ENCODE measurements at regions not wholly inside any gene's neighbourhood (a gene's known extent, or its start where the extent isn't known, plus 50 kb on each side); places are given as distances from the start of the nearest gene placed in this dataset.

GRCh38 chr9:13606586-13606985 is 327.1 kb upstream of the MPDZ start:
- WGBS (ENCODE audit: insufficient coverage) = 43% methylated on average over 3 of the region's 5 CpGs
- Histone ChIP-seq H3K4me1 (ENCODE audit: control insufficient read depth in 2 of 2, insufficient read depth in 2 of 2, low read length in 2 of 2) (no peaks in the 10 kb centered on the region), H3K27me3 (replicated peaks in 1 of 4; ENCODE audit: control extremely low read depth in 1 of 4, control insufficient read depth in 3 of 4, insufficient read depth in 4 of 4, low read length in 3 of 4) (no peaks in the 10 kb centered on the region), H3K27ac (ENCODE audit: low read length in 2 of 2) (no peak overlapping the region), H3K4me3 (ENCODE audit: control extremely low read depth in 1 of 5, extremely low read depth in 1 of 5, insufficient read depth in 1 of 5, low read depth in 2 of 5, low read length in 4 of 5) (no peak overlapping the region), H2AFZ (ENCODE audit: insufficient read depth, low read depth, low read length, poor library complexity, severe bottlenecking) (no peak overlapping the region), H3K9ac (ENCODE audit: low read length) (no peak overlapping the region), H3K4me2 (replicated peaks; ENCODE audit: low read depth, low read length, poor library complexity, severe bottlenecking) (no peak overlapping the region), H4K20me1 (ENCODE audit: control insufficient read depth, insufficient read depth, low read length, poor library complexity, severe bottlenecking) (no peaks in the 10 kb centered on the region), H3K9me3 (ENCODE audit: control extremely low read depth in 1 of 3, control insufficient read depth in 2 of 3, insufficient read depth in 1 of 3, low read length in 2 of 3) (peaks cover 0 to 12% (median 0%) of the 10 kb centered on the region in 3 donors), H3K36me3 (replicated peaks in 1 of 2; ENCODE audit: control extremely low read depth in 1 of 2, control insufficient read depth in 1 of 2, extremely low read depth in 1 of 2, insufficient read depth in 2 of 2, low read length in 1 of 2) (no peaks in the 10 kb centered on the region), H3K79me2 (ENCODE audit: control insufficient read depth, insufficient read depth, low read length) (no peaks in the 10 kb centered on the region)
- Mint-ChIP-seq H3K4me1 (no peaks in the 10 kb centered on the region), H3K27ac (no peak overlapping the region), H3K4me3 (no peak overlapping the region), H3K27me3 (no peaks in the 10 kb centered on the region), H3K9me3 (ENCODE audit: insufficient read depth) (no peaks in the 10 kb centered on the region)
- POLR2A ChIA-PET = no interaction called here
- CTCF ChIA-PET = no interaction called here
- DNase-seq = no peak
- no peak for ATAC-seq (ENCODE audit: low read depth)
- intact Hi-C loops (cut with micrococcal nuclease) = no loop called here
- TF ChIP-seq EZH2 (IDR thresholded peaks at IDR 0.05; ENCODE audit: borderline replicate concordance, insufficient read depth, low read depth, low read length, poor library complexity, severe bottlenecking) (no peak), CTCF (IDR thresholded peaks at IDR 0.05) (no peak)

GRCh38 chr9:13603921-13604320 is 324.4 kb upstream of the MPDZ start:
- no peak overlapping the region for H3K4me2 ChIP-seq (replicated peaks; ENCODE audit: low read depth, low read length, poor library complexity, severe bottlenecking)
- TF ChIP-seq CTCF (IDR thresholded peaks at IDR 0.05) (no peak), EZH2 (IDR thresholded peaks at IDR 0.05; ENCODE audit: borderline replicate concordance, insufficient read depth, low read depth, low read length, poor library complexity, severe bottlenecking) (no peak)
- H3K36me3 ChIP-seq (replicated peaks in 1 of 2; ENCODE audit: control extremely low read depth in 1 of 2, control insufficient read depth in 1 of 2, extremely low read depth in 1 of 2, insufficient read depth in 2 of 2, low read length in 1 of 2) = no peaks in the 10 kb centered on the region
- Mint-ChIP-seq H3K27me3 (no peaks in the 10 kb centered on the region), H3K4me3 (no peak overlapping the region), H3K9me3 (ENCODE audit: insufficient read depth) (no peaks in the 10 kb centered on the region), H3K27ac (no peak overlapping the region), H3K4me1 (no peaks in the 10 kb centered on the region)
- POLR2A ChIA-PET = no interaction called here
- H3K27ac ChIP-seq (ENCODE audit: low read length in 2 of 2) = no peak overlapping the region
- no peaks in the 10 kb centered on the region for H3K4me1 ChIP-seq (ENCODE audit: control insufficient read depth in 2 of 2, insufficient read depth in 2 of 2, low read length in 2 of 2)
- no peaks in the 10 kb centered on the region for H3K79me2 ChIP-seq (ENCODE audit: control insufficient read depth, insufficient read depth, low read length)
- no peaks in the 10 kb centered on the region for H3K27me3 ChIP-seq (replicated peaks in 1 of 4; ENCODE audit: control extremely low read depth in 1 of 4, control insufficient read depth in 3 of 4, insufficient read depth in 4 of 4, low read length in 3 of 4)
- ATAC-seq (ENCODE audit: low read depth) (no peak), DNase-seq (no peak)
- H4K20me1 ChIP-seq (ENCODE audit: control insufficient read depth, insufficient read depth, low read length, poor library complexity, severe bottlenecking) = no peaks in the 10 kb centered on the region
- peaks cover 0 to 12% (median 0%) of the 10 kb centered on the region in 3 donors for H3K9me3 ChIP-seq (ENCODE audit: control extremely low read depth in 1 of 3, control insufficient read depth in 2 of 3, insufficient read depth in 1 of 3, low read length in 2 of 3)
- intact Hi-C loops (cut with micrococcal nuclease) = no loop called here
- H3K9ac ChIP-seq (ENCODE audit: low read length) = no peak overlapping the region
- H3K4me3 ChIP-seq (ENCODE audit: control extremely low read depth in 1 of 5, extremely low read depth in 1 of 5, insufficient read depth in 1 of 5, low read depth in 2 of 5, low read length in 4 of 5) = no peak overlapping the region
- H2AFZ ChIP-seq (ENCODE audit: insufficient read depth, low read depth, low read length, poor library complexity, severe bottlenecking) = no peak overlapping the region
- CTCF ChIA-PET = no interaction called here
- no CpG with 5 or more reads among the region's 3 CpGs for WGBS (ENCODE audit: insufficient coverage)

Data from B cell (primary cell).